DMS79 treated with DMSO at 0.1 percent for 48 hours (cell line): ENCODE measurements at regions not wholly inside any gene's neighbourhood (a gene's known extent, or its start where the extent isn't known, plus 50 kb on each side); places are given as distances from the start of the nearest gene placed in this dataset.

Experiments used
- DNase-seq: peaks from one replicate; lab custom pipeline; 2025; lab: John Stamatoyannopoulos, UW

- no peak for DNase-seq
Observed at GRCh38 chr6:4004249-4004648, 74.7 kb downstream of the FAM217A start.

- DNase-seq, result peak; percentile 0
Observed at GRCh38 chr6:4008324-4009047, 70.5 kb downstream of the FAM217A start.

GRCh38 chr6:4009486-4009885 is 69.5 kb downstream of the FAM217A start:
- no peak for DNase-seq

GRCh38 chr6:4010048-4010447 is 68.9 kb downstream of the FAM217A start:
- no peak for DNase-seq

GRCh38 chr6:4010689-4011090 is 68.2 kb downstream of the FAM217A start:
- DNase-seq, result no peak

GRCh38 chr6:4012826-4013225 is 66.1 kb downstream of the FAM217A start:
- DNase-seq, result no peak

GRCh38 chr6:4017058-4017739 is 61.7 kb downstream of the FAM217A start:
- DNase-seq, result no peak

- peak; percentile 49 for DNase-seq
Observed at GRCh38 chr6:4017834-4018170, 61.1 kb downstream of the FAM217A start.

- peak; percentile 72 for DNase-seq
Observed at GRCh38 chr6:4018171-4018923, 60.6 kb downstream of the FAM217A start.
